ENCODE measurements at regions not wholly inside any gene's neighbourhood (a gene's known extent, or its start where the extent isn't known, plus 50 kb on each side); places are given as distances from the start of the nearest gene placed in this dataset.

DNA sequence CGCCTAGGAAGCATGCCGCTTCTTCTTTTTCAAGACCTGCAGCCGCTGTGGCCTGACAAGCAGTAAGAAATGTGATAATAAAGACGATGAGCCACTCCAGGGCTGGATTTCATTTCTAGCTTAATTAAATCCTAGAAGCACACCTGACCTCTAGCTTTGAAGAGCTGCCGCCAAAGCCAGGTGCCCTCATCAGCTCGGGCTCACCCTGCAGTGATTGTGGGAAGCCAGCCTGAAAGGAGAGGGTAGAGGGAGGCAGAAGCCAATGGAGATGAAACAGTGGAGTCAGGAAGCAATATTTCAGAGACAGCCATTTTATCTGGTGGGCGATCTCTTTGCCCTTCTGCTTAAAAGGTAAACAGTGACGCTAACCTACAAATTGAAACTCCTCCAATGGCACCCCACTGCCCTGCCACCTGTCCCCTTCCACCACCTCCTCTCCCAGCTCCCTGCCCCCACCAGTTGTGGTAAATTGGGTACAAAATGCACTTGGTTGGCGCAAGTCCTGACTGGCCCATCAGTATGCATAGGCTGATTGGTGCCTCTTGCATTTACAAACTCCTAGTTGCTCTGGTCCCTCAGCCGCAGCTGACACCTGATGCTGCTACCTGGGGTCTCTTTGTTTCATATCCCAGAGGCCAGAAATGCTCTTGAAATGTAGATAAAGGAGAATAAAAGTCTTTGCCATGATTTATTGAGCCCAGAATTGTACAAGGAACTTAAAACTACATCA is 385.3 kb downstream of the PDCD6IP start:
- Histone ChIP-seq H3K4me2 (ENCODE audit: low read length, poor library complexity, severe bottlenecking) (no peak overlapping the region), H3K23ac (ENCODE audit: low read length in 2 of 2) (no peak overlapping the region), H2BK15ac (ENCODE audit: low read depth, poor library complexity, severe bottlenecking) (no peak overlapping the region), H3K9me3 (ENCODE audit: control insufficient read depth, low read length) (no peaks in the 10 kb centered on the region), H2BK12ac (ENCODE audit: low read length in 2 of 2) (no peak overlapping the region), H2AK5ac (ENCODE audit: low read length, severe bottlenecking) (no peak overlapping the region), H2BK5ac (ENCODE audit: low read depth, low read length, poor library complexity, severe bottlenecking) (no peak overlapping the region), H3K27me3 (ENCODE audit: control insufficient read depth in 1 of 2, insufficient read depth in 1 of 2, low read length in 2 of 2) (peaks cover 0 to 5% of the 10 kb centered on the region in 2 experiments), H3K18ac (ENCODE audit: low read depth in 1 of 2, low read length in 2 of 2) (no peak overlapping the region), H2AFZ (ENCODE audit: low read depth, low read length) (no peak overlapping the region), H3K4me1 (ENCODE audit: control insufficient read depth, insufficient read depth, low read depth, low read length) (no peaks in the 10 kb centered on the region), H2BK120ac (ENCODE audit: low read depth, low read length) (no peak overlapping the region), H3K27ac (ENCODE audit: low read length, poor library complexity, severe bottlenecking) (no peak overlapping the region), H3K14ac (ENCODE audit: low read length in 2 of 2) (no peak overlapping the region), H3K4ac (ENCODE audit: low read depth in 1 of 2, low read length in 2 of 2) (no peak overlapping the region), H3K36me3 (ENCODE audit: control insufficient read depth in 1 of 2, insufficient read depth in 2 of 2, low read depth in 1 of 2, low read length in 2 of 2) (no peaks in the 10 kb centered on the region), H4K8ac (ENCODE audit: low read length) (no peak overlapping the region), H4K91ac (ENCODE audit: low read length) (no peak overlapping the region), H3K9ac (ENCODE audit: low read length) (no peak overlapping the region), H3K4me3 (ENCODE audit: insufficient read depth in 1 of 2, low read depth in 1 of 2, low read length in 2 of 2) (no peak overlapping the region), H3K79me1 (replicated peaks; ENCODE audit: low read length, poor library complexity, severe bottlenecking) (no peaks in the 10 kb centered on the region)
- no peak for DNase-seq
- WGBS: 91% methylated on average over 10 of the region's 10 CpGs

- no peak overlapping the region for H3K18ac ChIP-seq (ENCODE audit: low read depth in 1 of 2, low read length in 2 of 2)
- no peak overlapping the region for H2AK5ac ChIP-seq (ENCODE audit: low read length, severe bottlenecking)
- 93% methylated on average over 1 of the region's 1 CpG for WGBS
- no peak overlapping the region for H3K14ac ChIP-seq (ENCODE audit: low read length in 2 of 2)
- H2AFZ ChIP-seq (ENCODE audit: low read depth, low read length): no peak overlapping the region
- no peak overlapping the region for H2BK15ac ChIP-seq (ENCODE audit: low read depth, poor library complexity, severe bottlenecking)
- H3K79me1 ChIP-seq (replicated peaks; ENCODE audit: low read length, poor library complexity, severe bottlenecking): no peaks in the 10 kb centered on the region
- no peak overlapping the region for H3K27ac ChIP-seq (ENCODE audit: low read length, poor library complexity, severe bottlenecking)
- no peak overlapping the region for H2BK120ac ChIP-seq (ENCODE audit: low read depth, low read length)
- no peak overlapping the region for H3K9ac ChIP-seq (ENCODE audit: low read length)
- H3K4me3 ChIP-seq (ENCODE audit: insufficient read depth in 1 of 2, low read depth in 1 of 2, low read length in 2 of 2): no peak overlapping the region
- no peak overlapping the region for H2BK5ac ChIP-seq (ENCODE audit: low read depth, low read length, poor library complexity, severe bottlenecking)
- no peak overlapping the region for H2BK12ac ChIP-seq (ENCODE audit: low read length in 2 of 2)
- H3K9me3 ChIP-seq (ENCODE audit: control insufficient read depth, low read length): no peaks in the 10 kb centered on the region
- DNase-seq: no peak
- no peak overlapping the region for H3K4ac ChIP-seq (ENCODE audit: low read depth in 1 of 2, low read length in 2 of 2)
- H3K23ac ChIP-seq (ENCODE audit: low read length in 2 of 2): no peak overlapping the region
- H3K4me1 ChIP-seq (ENCODE audit: control insufficient read depth, insufficient read depth, low read depth, low read length): no peaks in the 10 kb centered on the region
- peaks cover 0 to 5% of the 10 kb centered on the region in 2 experiments for H3K27me3 ChIP-seq (ENCODE audit: control insufficient read depth in 1 of 2, insufficient read depth in 1 of 2, low read length in 2 of 2)
- no peak overlapping the region for H3K4me2 ChIP-seq (ENCODE audit: low read length, poor library complexity, severe bottlenecking)
- no peaks in the 10 kb centered on the region for H3K36me3 ChIP-seq (ENCODE audit: control insufficient read depth in 1 of 2, insufficient read depth in 2 of 2, low read depth in 1 of 2, low read length in 2 of 2)
- H4K8ac ChIP-seq (ENCODE audit: low read length): no peak overlapping the region
- no peak overlapping the region for H4K91ac ChIP-seq (ENCODE audit: low read length)
Measured at GRCh38 chr3:34185301-34185700, 386.9 kb downstream of the PDCD6IP start.

DNA sequence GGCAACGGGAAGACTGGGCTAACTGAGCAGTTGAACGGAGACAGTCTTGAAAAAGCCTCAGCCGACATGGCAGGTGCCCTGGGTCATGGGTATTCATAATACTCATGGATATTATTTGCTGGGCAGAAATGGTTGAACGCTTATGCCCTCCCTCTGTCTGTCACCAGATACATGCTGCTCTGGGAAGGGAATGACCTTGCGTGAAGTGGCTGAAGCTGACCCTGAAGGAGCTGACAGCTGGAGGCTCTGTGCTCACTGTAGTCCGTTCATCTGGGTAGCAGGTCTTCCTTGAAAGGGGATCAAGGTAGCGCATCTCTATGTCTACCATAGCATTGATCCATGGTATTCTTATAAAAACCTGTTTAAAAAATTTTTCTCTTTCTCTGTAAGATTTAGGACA is 390.7 kb downstream of the PDCD6IP start:
- DNase-seq: no peak
- no peak overlapping the region for H3K18ac ChIP-seq (ENCODE audit: low read depth in 1 of 2, low read length in 2 of 2)
- no peak overlapping the region for H2BK5ac ChIP-seq (ENCODE audit: low read depth, low read length, poor library complexity, severe bottlenecking)
- no peaks in the 10 kb centered on the region for H3K36me3 ChIP-seq (ENCODE audit: control insufficient read depth in 1 of 2, insufficient read depth in 2 of 2, low read depth in 1 of 2, low read length in 2 of 2)
- H3K9me3 ChIP-seq (ENCODE audit: control insufficient read depth, low read length): no peaks in the 10 kb centered on the region
- no peaks in the 10 kb centered on the region for H3K79me1 ChIP-seq (replicated peaks; ENCODE audit: low read length, poor library complexity, severe bottlenecking)
- H4K91ac ChIP-seq (ENCODE audit: low read length): no peak overlapping the region
- H4K8ac ChIP-seq (ENCODE audit: low read length): no peak overlapping the region
- H3K23ac ChIP-seq (ENCODE audit: low read length in 2 of 2): no peak overlapping the region
- no peak overlapping the region for H2BK120ac ChIP-seq (ENCODE audit: low read depth, low read length)
- no peak overlapping the region for H2AK5ac ChIP-seq (ENCODE audit: low read length, severe bottlenecking)
- 93% methylated on average over 6 of the region's 7 CpGs for WGBS
- H3K9ac ChIP-seq (ENCODE audit: low read length): no peak overlapping the region
- no peak overlapping the region for H3K4me3 ChIP-seq (ENCODE audit: insufficient read depth in 1 of 2, low read depth in 1 of 2, low read length in 2 of 2)
- H2BK15ac ChIP-seq (ENCODE audit: low read depth, poor library complexity, severe bottlenecking): no peak overlapping the region
- H3K27ac ChIP-seq (ENCODE audit: low read length, poor library complexity, severe bottlenecking): no peak overlapping the region
- H2AFZ ChIP-seq (ENCODE audit: low read depth, low read length): no peak overlapping the region
- H2BK12ac ChIP-seq (ENCODE audit: low read length in 2 of 2): no peak overlapping the region
- H3K4me2 ChIP-seq (ENCODE audit: low read length, poor library complexity, severe bottlenecking): no peak overlapping the region
- no peaks in the 10 kb centered on the region for H3K4me1 ChIP-seq (ENCODE audit: control insufficient read depth, insufficient read depth, low read depth, low read length)
- H3K4ac ChIP-seq (ENCODE audit: low read depth in 1 of 2, low read length in 2 of 2): no peak overlapping the region
- no peak overlapping the region for H3K14ac ChIP-seq (ENCODE audit: low read length in 2 of 2)
- H3K27me3 ChIP-seq (ENCODE audit: control insufficient read depth in 1 of 2, insufficient read depth in 1 of 2, low read length in 2 of 2): no peaks in the 10 kb centered on the region

DNA sequence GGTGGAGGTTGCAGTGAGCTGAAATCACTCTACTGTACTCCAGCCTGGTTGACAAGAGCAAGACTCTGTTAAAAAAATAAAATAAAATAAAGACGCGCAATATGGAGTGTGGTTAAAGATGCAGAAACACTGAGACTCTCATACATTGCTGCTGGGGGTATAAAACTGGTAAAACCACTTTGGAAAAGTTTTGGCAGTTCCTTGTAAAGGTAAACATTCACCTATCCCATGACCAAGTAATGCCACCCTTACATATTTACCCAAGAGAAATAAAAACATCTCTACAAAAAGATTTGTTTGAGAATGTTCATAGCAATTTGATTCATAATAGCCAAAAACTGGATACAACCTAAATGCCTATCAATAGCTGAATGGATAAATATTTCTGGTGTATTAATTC is 398.5 kb downstream of the PDCD6IP start:
- Histone ChIP-seq H3K36me3 (ENCODE audit: control insufficient read depth in 1 of 2, insufficient read depth in 2 of 2, low read depth in 1 of 2, low read length in 2 of 2) (no peaks in the 10 kb centered on the region), H4K91ac (ENCODE audit: low read length) (no peak overlapping the region), H3K9me3 (ENCODE audit: control insufficient read depth, low read length) (no peaks in the 10 kb centered on the region), H2BK120ac (ENCODE audit: low read depth, low read length) (no peak overlapping the region), H3K4me1 (ENCODE audit: control insufficient read depth, insufficient read depth, low read depth, low read length) (no peaks in the 10 kb centered on the region), H2AK5ac (ENCODE audit: low read length, severe bottlenecking) (no peak overlapping the region), H3K27ac (ENCODE audit: low read length, poor library complexity, severe bottlenecking) (no peak overlapping the region), H2BK5ac (ENCODE audit: low read depth, low read length, poor library complexity, severe bottlenecking) (no peak overlapping the region), H3K4me2 (ENCODE audit: low read length, poor library complexity, severe bottlenecking) (no peak overlapping the region), H3K4ac (ENCODE audit: low read depth in 1 of 2, low read length in 2 of 2) (no peak overlapping the region), H3K4me3 (ENCODE audit: insufficient read depth in 1 of 2, low read depth in 1 of 2, low read length in 2 of 2) (no peak overlapping the region), H3K79me1 (replicated peaks; ENCODE audit: low read length, poor library complexity, severe bottlenecking) (no peaks in the 10 kb centered on the region), H2BK12ac (ENCODE audit: low read length in 2 of 2) (no peak overlapping the region), H4K8ac (ENCODE audit: low read length) (no peak overlapping the region), H3K23ac (ENCODE audit: low read length in 2 of 2) (no peak overlapping the region), H3K9ac (ENCODE audit: low read length) (no peak overlapping the region), H2BK15ac (ENCODE audit: low read depth, poor library complexity, severe bottlenecking) (no peak overlapping the region), H2AFZ (ENCODE audit: low read depth, low read length) (no peak overlapping the region), H3K27me3 (ENCODE audit: control insufficient read depth in 1 of 2, insufficient read depth in 1 of 2, low read length in 2 of 2) (no peaks in the 10 kb centered on the region), H3K18ac (ENCODE audit: low read depth in 1 of 2, low read length in 2 of 2) (no peak overlapping the region), H3K14ac (ENCODE audit: low read length in 2 of 2) (no peak overlapping the region)
- DNase-seq: no peak
- WGBS: 100% methylated on average over 1 of the region's 2 CpGs

Measured in mesenchymal stem cell (in vitro differentiated cells and primary cell).